RWPE1 (cell line): ENCODE measurements at regions not wholly inside any gene's neighbourhood (a gene's known extent, or its start where the extent isn't known, plus 50 kb on each side); places are given as distances from the start of the nearest gene placed in this dataset.

Experiments used
- CTCF ChIA-PET: fragments of 350-600 bp; sonication (Branson Sonifier 250); formaldehyde crosslinking; extraction: SDS; loops from one replicate; lab custom pipeline; 2021; lab: Yijun Ruan, JAX
- POLR2A ChIA-PET: fragments of 400-600 bp; formaldehyde crosslinking; extraction: SDS; loops from one replicate; lab custom pipeline; 2020; ENCODE audit warnings: antibody characterized with exemption; ENCODE audit not compliant: low non-redundant PET; lab: Yijun Ruan, JAX
- DNase-seq: peaks from one replicate; pipeline ENCODE4 v3.0.0; 2012; ENCODE audit warnings: low spot score
- H3K27ac ChIP-seq: fragments of 450-650 bp; 2 replicates; pipeline ENCODE4 v1.5.1; 2017
- TF ChIP-seq, protein P1 (sequence below): fragments of 450-650 bp; conservative IDR thresholded peaks from 2 replicates; pipeline ENCODE4 v1.5.1; 2017; ENCODE audit warnings: low read depth, mild to moderate bottlenecking

DNA sequence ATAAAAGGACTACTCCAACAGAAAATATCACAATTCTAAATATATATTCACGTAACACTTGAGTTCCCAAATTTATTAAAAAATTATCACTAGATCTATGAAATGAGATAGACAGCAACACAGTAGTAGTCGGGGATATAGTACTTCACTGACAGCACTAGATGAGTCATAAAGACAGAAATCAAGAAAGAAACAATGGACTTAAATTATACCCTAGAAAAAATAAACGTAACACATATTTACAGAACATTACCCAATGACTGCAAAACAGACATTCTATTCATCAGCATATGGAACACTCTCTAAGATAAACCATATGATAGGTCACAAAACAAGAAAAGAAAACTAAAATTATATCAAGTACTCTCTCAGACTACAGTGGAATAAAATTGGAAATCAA is 429.4 kb downstream of the MBD2 start:
- no peak overlapping the region for H3K27ac ChIP-seq
- ChIA-PET CTCF (no interaction called here), POLR2A (no interaction called here)
- no peak for DNase-seq
- TF ChIP-seq, protein P1, sequence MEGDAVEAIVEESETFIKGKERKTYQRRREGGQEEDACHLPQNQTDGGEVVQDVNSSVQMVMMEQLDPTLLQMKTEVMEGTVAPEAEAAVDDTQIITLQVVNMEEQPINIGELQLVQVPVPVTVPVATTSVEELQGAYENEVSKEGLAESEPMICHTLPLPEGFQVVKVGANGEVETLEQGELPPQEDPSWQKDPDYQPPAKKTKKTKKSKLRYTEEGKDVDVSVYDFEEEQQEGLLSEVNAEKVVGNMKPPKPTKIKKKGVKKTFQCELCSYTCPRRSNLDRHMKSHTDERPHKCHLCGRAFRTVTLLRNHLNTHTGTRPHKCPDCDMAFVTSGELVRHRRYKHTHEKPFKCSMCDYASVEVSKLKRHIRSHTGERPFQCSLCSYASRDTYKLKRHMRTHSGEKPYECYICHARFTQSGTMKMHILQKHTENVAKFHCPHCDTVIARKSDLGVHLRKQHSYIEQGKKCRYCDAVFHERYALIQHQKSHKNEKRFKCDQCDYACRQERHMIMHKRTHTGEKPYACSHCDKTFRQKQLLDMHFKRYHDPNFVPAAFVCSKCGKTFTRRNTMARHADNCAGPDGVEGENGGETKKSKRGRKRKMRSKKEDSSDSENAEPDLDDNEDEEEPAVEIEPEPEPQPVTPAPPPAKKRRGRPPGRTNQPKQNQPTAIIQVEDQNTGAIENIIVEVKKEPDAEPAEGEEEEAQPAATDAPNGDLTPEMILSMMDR: no peak

DNA sequence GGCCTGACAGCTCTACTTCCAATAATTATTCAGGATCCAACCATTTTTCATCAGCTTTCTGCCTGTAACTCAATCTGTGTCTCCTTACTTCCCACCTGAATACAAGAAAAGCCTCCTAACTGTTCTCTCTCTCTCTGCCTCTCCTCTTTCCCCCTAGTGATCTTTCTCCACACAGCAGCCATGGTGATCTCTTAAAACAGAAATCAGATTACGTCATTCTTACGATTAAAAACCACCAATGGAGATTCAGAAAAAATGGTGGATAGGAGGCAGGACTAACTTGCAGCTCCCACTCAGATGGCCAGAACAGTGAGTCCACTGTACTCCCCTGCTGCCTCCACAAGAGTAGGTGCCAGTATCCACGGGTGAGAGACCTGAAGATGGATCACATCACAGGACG is 431.7 kb downstream of the MBD2 start:
- DNase-seq: no peak
- TF ChIP-seq, protein P1: no peak
- POLR2A ChIA-PET: no interaction called here
- CTCF ChIA-PET: no interaction called here
- H3K27ac ChIP-seq: no peak overlapping the region

DNA sequence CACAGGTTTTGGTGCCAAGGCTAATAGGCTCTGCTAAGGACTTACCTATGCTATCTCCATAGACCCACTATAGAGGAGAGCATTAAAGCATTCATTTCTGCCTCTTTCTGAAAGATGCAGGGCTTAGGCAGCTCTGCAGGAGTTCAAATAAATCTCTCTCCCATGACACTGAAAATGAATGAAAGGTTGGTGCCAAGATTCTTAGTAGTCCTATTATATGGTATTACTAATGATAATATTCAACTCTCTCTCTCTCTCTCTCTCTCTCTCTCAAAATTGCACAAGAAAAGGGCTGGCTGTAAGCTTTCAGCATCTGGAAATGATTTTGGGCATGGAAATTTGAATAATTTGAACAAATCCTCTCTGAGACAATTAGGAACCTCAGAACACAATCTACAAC is 433.7 kb downstream of the MBD2 start:
- ChIA-PET CTCF (no interaction called here), POLR2A (no interaction called here)
- TF ChIP-seq, protein P1: no peak
- DNase-seq: no peak
- no peak overlapping the region for H3K27ac ChIP-seq

DNA sequence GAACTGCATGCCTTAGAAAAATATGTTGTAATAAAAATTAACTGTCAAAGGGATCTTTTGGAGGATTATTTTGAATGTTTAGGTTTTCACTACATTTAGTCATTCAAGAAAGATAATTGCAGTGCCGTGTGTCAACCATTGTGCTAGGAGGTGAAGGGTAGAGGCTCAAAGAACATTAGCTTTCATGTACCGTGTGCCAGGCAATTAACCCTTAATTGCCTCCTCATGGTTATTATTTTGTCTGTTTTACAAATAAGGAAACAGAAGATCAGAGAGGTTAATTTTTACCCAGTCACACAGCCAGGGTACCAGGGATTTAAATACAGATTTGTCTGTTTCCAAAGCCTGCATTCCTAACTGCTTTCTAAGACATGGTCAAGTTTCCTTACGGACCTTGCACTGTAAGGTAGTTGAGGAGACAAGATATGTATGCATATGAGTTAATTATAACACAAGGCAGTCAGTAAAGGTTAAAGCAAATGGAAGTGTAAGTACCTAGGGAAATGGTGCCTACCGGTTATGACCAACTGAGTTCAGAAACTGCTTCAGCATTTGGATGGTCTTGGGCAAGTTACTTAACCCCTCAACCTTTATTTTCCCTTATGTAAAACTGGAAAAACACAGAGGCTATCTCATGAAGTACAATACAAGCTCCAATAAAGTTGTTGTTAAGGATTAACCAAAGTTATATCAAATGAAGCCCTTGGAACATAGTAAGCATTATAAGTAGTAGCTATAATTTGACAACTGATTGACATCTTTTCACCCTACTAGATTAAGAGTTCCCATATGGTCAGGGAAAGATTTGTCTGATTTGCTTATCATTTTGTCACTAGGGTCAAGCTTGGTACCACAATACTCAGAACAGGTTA is 434.9 kb downstream of the MBD2 start:
- ChIA-PET POLR2A (no interaction called here), CTCF (no interaction called here)
- no peak overlapping the region for H3K27ac ChIP-seq
- TF ChIP-seq, protein P1: no peak
- DNase-seq: no peak

DNA sequence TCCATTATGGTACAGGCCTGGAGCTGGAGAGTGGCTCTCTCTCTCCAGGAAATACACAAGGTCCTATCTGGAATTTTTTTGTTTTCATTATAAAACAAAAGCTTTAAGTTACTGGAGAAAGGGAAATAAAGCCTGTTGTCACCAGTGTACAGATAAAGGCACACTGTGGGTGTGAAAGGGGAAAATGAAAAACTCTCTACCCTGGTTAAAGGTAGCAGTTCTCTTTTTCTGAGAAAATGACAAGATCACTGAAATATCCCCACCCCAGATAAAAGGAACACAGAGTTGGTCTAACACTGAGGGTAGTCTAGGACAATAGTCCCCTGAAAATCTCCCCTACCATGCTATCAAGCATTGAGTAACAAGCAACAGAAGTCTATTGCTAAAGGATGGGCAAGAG is 438.7 kb downstream of the MBD2 start:
- ChIA-PET CTCF (no interaction called here), POLR2A (no interaction called here)

DNA sequence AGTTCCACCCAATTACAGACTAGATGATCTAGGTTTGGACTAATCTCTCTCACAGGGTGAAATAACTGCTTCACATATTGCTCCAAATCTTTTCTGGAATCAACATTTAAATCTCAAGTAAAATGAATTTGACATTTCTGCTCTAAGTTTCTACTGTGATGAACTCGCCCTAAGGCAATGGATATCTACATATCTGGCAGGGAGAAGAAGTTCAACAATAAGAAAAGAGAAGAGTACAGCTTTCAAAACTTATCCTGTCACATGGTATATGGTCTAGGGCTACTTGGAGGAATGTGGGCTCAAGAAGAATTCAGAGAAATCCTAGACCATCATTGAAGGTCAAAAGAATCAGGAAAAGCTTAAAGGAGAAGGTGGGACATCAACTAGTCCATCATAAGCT is 440.2 kb downstream of the MBD2 start:
- CTCF ChIA-PET: no interaction called here
- no peak for DNase-seq
- POLR2A ChIA-PET: no interaction called here
- TF ChIP-seq, protein P1: no peak
- H3K27ac ChIP-seq: no peak overlapping the region

More for the DNA sequence above, 438.7 kb downstream of the MBD2 start:
- no peak for DNase-seq
- H3K27ac ChIP-seq: no peak overlapping the region
- TF ChIP-seq, protein P1: no peak
